Keratinocyte (primary cell): ENCODE measurements at regions not wholly inside any gene's neighbourhood (a gene's known extent, or its start where the extent isn't known, plus 50 kb on each side); places are given as distances from the start of the nearest gene placed in this dataset.

Experiments
- DNase-seq: peaks from one replicate; pipeline ENCODE4 v3.0.0-alpha.2; 2011; ENCODE audit warnings: low read depth, missing footprints, low spot score
- FAIRE-seq: peaks from 2 replicates; lab custom pipeline; 2011; peaks lifted over from hg19 to GRCh38; lab: Jason Lieb, UNC
- H2AFZ ChIP-seq: 2 replicates; pipeline ENCODE4 v1.6.0; 2012; ENCODE audit warnings: low read length, control low read depth, inconsistent platforms; ENCODE audit not compliant: control insufficient read depth
- H3K27ac ChIP-seq: 2 replicates; pipeline ENCODE4 v1.5.1; 2011; ENCODE audit warnings: low read length; ENCODE audit not compliant: control insufficient read depth, insufficient read depth
- H3K27me3 ChIP-seq: 3 replicates; pipeline ENCODE4 v1.6.0; 2011; ENCODE audit warnings: low read length; ENCODE audit not compliant: control insufficient read depth, insufficient read depth; ENCODE audit errors: extremely low read depth
- H3K36me3 ChIP-seq, 2 experiments: 2 replicates in 1 of 2; 3 replicates in 1 of 2; pipeline ENCODE4 v1.5.1; 2011; ENCODE audit warnings: low read length in 2 of 2, mild to moderate bottlenecking in 1 of 2; ENCODE audit not compliant: control insufficient read depth in 2 of 2, insufficient read depth in 2 of 2; ENCODE audit errors: extremely low read depth in 1 of 2
- H3K4me1 ChIP-seq: 3 replicates; pipeline ENCODE4 v1.5.1; 2011; ENCODE audit warnings: low read length; ENCODE audit not compliant: control insufficient read depth, insufficient read depth; ENCODE audit errors: extremely low read depth
- H3K4me2 ChIP-seq: 3 replicates; pipeline ENCODE4 v1.6.0; 2011; ENCODE audit warnings: low read depth, low read length; ENCODE audit not compliant: control insufficient read depth, insufficient read depth; ENCODE audit errors: extremely low read depth
- H3K4me3 ChIP-seq, 3 experiments: fragments of 200-600 bp in 1 of 3; sonication (generic) in 1 of 3; 2 replicates in 2 of 3; 3 replicates in 1 of 3; pipeline ENCODE4 v1.5.1; 2011 to 2016; ENCODE audit warnings: low read length in 3 of 3, mild to moderate bottlenecking in 3 of 3, control low read depth in 2 of 3, inconsistent platforms in 1 of 3, low read depth in 1 of 3, mixed read lengths in 1 of 3, mixed run types in 1 of 3, moderate library complexity in 1 of 3; ENCODE audit not compliant: control insufficient read depth in 2 of 3, insufficient read depth in 2 of 3; ENCODE audit errors: extremely low read depth in 1 of 3
- H3K79me2 ChIP-seq: 2 replicates; pipeline ENCODE4 v1.6.0; 2012; ENCODE audit warnings: low read length; ENCODE audit not compliant: control insufficient read depth, insufficient read depth
- H3K9ac ChIP-seq: 3 replicates; pipeline ENCODE4 v1.6.0; 2011; ENCODE audit warnings: low read length; ENCODE audit not compliant: control insufficient read depth, insufficient read depth; ENCODE audit errors: extremely low read depth
- H3K9me1 ChIP-seq: 3 replicates; pipeline ENCODE4 v1.6.0; 2011; ENCODE audit warnings: low read length; ENCODE audit not compliant: control insufficient read depth, insufficient read depth; ENCODE audit errors: extremely low read depth
- H3K9me3 ChIP-seq: 2 replicates; pipeline ENCODE4 v1.5.1; 2012; ENCODE audit warnings: low read depth, low read length; ENCODE audit not compliant: control insufficient read depth
- H4K20me1 ChIP-seq: 3 replicates; pipeline ENCODE4 v1.6.0; 2011; ENCODE audit warnings: low read length; ENCODE audit not compliant: control insufficient read depth, insufficient read depth; ENCODE audit errors: extremely low read depth
- CTCF ChIP-seq, 3 experiments: IDR thresholded peaks in 1 of 3; conservative IDR thresholded peaks in 1 of 3; optimal IDR thresholded peaks in 1 of 3; 2 replicates in 2 of 3; 3 replicates in 1 of 3; pipeline versions ENCODE3 to v1.5.1; 2011; ENCODE audit warnings: low read length in 3 of 3, mild to moderate bottlenecking in 3 of 3, moderate library complexity in 2 of 3, control low read depth in 1 of 3, inconsistent platforms in 1 of 3; ENCODE audit not compliant: insufficient read depth in 2 of 3; ENCODE audit errors: extremely low read depth in 1 of 3
- EZH2 ChIP-seq: IDR thresholded peaks from one replicate; pipeline ENCODE4 v1.6.1; 2012; ENCODE audit warnings: inconsistent platforms, mild to moderate bottlenecking, low read length, moderate library complexity
- dilution Hi-C: fragments of 300-500 bp; cut with MboI; formaldehyde crosslinking; loops from one replicate; pipeline ENCODE4 v1.7.0; 2020; ENCODE audit warnings: low sequenced_read_pairs; ENCODE audit not compliant: extremely low pct_ligation_motif_present

GRCh38 chr5:98576275-98576674, 197.2 kb upstream of the RGMB start:
- FAIRE-seq (peak; percentile 88), DNase-seq (no peak)
- Histone ChIP-seq H3K9ac (no peak overlapping the region), H3K4me2 (no peak overlapping the region), H3K4me3 (no peak overlapping the region), H3K79me2 (no peaks in the 10 kb centered on the region), H3K9me1 (no peaks in the 10 kb centered on the region), H4K20me1 (no peaks in the 10 kb centered on the region), H3K4me1 (no peaks in the 10 kb centered on the region), H3K9me3 (no peaks in the 10 kb centered on the region), H3K27me3 (no peaks in the 10 kb centered on the region), H3K36me3 (no peaks in the 10 kb centered on the region), H3K27ac (no peak overlapping the region), H2AFZ (no peak overlapping the region)
- dilution Hi-C loops = no loop called here
- no peak for TF ChIP-seq EZH2
- no peak for TF ChIP-seq CTCF (optimal IDR thresholded peaks at IDR 0.05 in 1 of 3, IDR thresholded peaks at IDR 0.05 in 1 of 3, conservative IDR thresholded peaks at IDR 0.05 in 1 of 3; ENCODE audit: extremely low read depth in 1 of 3, insufficient read depth in 2 of 3, low read length in 3 of 3)

- TF ChIP-seq CTCF (optimal IDR thresholded peaks at IDR 0.05 in 1 of 3, IDR thresholded peaks at IDR 0.05 in 1 of 3, conservative IDR thresholded peaks at IDR 0.05 in 1 of 3; ENCODE audit: extremely low read depth in 1 of 3, insufficient read depth in 2 of 3, low read length in 3 of 3) = no peak
- no peak for TF ChIP-seq EZH2
- FAIRE-seq (no peak), DNase-seq (no peak)
- H3K27ac ChIP-seq = no peak overlapping the region
- no peaks in the 10 kb centered on the region for H3K9me1 ChIP-seq
- H3K4me3 ChIP-seq = no peak overlapping the region
- H3K9me3 ChIP-seq = no peaks in the 10 kb centered on the region
- no peaks in the 10 kb centered on the region for H3K36me3 ChIP-seq
- H3K4me1 ChIP-seq = no peaks in the 10 kb centered on the region
- no peak overlapping the region for H3K9ac ChIP-seq
- H2AFZ ChIP-seq = no peak overlapping the region
- no peaks in the 10 kb centered on the region for H3K27me3 ChIP-seq
- no peak overlapping the region for H3K4me2 ChIP-seq
- H4K20me1 ChIP-seq = no peaks in the 10 kb centered on the region
- dilution Hi-C loops = no loop called here
- no peaks in the 10 kb centered on the region for H3K79me2 ChIP-seq
Measured at GRCh38 chr5:98578438-98578837, 195.0 kb upstream of the RGMB start.
